PFSK-1 (cell line): ENCODE measurements at regions not wholly inside any gene's neighbourhood (a gene's known extent, or its start where the extent isn't known, plus 50 kb on each side); places are given as distances from the start of the nearest gene placed in this dataset.

Source experiments
- FOXP2 ChIP-seq: optimal IDR thresholded peaks from 2 replicates; pipeline ENCODE3; 2011; ENCODE audit warnings: borderline replicate concordance, control low read depth, inconsistent platforms; ENCODE audit not compliant: insufficient read depth; ENCODE audit errors: extremely low read length, extremely low read depth
- POLR2AphosphoS5 ChIP-seq: IDR thresholded peaks from 2 replicates; pipeline ENCODE4 v1.6.1; 2012; ENCODE audit warnings: low read depth, mild to moderate bottlenecking, control low read depth, low read length, moderate library complexity
- SIN3A ChIP-seq: IDR thresholded peaks from 2 replicates; pipeline ENCODE4 v1.6.1; 2012; ENCODE audit warnings: mild to moderate bottlenecking, low read length, moderate library complexity, borderline replicate concordance; ENCODE audit not compliant: insufficient read depth
- TAF1 ChIP-seq: IDR thresholded peaks from 2 replicates; pipeline ENCODE4 v1.6.1; 2012; ENCODE audit warnings: low read length, control low read depth, borderline replicate concordance; ENCODE audit not compliant: insufficient read depth
- TF ChIP-seq, protein P1 (sequence below), 2 experiments: IDR thresholded peaks; 2 replicates each; pipeline versions ENCODE4 v1.6.1 to v1.8.0; 2011 to 2012; ENCODE audit warnings: low read depth in 2 of 2, low read length in 2 of 2, control low read depth in 1 of 2, inconsistent platforms in 1 of 2, mild to moderate bottlenecking in 1 of 2, moderate library complexity in 1 of 2; ENCODE audit not compliant: insufficient read depth in 1 of 2

DNA sequence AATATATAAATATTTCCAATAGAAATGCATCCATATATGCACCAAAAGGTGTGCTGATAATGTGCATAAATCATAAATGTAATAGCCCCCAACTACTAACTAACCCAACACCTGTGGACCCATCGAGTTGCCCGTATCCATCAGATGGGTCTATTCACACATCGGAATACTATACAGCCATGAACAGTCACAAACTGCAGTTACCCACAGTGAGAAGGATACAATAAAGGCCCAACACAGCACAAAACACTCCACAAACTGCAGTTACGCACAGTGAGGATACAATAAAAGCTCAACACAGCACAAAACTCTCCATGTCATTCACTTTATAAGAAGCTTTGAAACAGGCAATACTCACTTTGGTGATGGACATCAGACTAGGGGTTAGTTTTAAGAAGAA, 145.3 kb upstream of the OTOS start:
- TF ChIP-seq, protein P1, sequence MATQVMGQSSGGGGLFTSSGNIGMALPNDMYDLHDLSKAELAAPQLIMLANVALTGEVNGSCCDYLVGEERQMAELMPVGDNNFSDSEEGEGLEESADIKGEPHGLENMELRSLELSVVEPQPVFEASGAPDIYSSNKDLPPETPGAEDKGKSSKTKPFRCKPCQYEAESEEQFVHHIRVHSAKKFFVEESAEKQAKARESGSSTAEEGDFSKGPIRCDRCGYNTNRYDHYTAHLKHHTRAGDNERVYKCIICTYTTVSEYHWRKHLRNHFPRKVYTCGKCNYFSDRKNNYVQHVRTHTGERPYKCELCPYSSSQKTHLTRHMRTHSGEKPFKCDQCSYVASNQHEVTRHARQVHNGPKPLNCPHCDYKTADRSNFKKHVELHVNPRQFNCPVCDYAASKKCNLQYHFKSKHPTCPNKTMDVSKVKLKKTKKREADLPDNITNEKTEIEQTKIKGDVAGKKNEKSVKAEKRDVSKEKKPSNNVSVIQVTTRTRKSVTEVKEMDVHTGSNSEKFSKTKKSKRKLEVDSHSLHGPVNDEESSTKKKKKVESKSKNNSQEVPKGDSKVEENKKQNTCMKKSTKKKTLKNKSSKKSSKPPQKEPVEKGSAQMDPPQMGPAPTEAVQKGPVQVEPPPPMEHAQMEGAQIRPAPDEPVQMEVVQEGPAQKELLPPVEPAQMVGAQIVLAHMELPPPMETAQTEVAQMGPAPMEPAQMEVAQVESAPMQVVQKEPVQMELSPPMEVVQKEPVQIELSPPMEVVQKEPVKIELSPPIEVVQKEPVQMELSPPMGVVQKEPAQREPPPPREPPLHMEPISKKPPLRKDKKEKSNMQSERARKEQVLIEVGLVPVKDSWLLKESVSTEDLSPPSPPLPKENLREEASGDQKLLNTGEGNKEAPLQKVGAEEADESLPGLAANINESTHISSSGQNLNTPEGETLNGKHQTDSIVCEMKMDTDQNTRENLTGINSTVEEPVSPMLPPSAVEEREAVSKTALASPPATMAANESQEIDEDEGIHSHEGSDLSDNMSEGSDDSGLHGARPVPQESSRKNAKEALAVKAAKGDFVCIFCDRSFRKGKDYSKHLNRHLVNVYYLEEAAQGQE (IDR thresholded peaks at IDR 0.05; ENCODE audit: insufficient read depth in 1 of 2, low read depth in 2 of 2, low read length in 2 of 2), result no peak
- TF ChIP-seq SIN3A (no peak), POLR2AphosphoS5 (no peak), TAF1 (no peak), FOXP2 (no peak)
